IMR-90 (cell line): ENCODE measurements at regions not wholly inside any gene's neighbourhood (a gene's known extent, or its start where the extent isn't known, plus 50 kb on each side); places are given as distances from the start of the nearest gene placed in this dataset.

ENCODE experiments used
- ATAC-seq: fragments of 200-7000 bp; cut with Tn5 transposase; 2 replicates; pipeline ENCODE4 v1.9.1; 2020; ENCODE audit warnings: low read depth, mild to moderate bottlenecking, moderate library complexity
- BruUV-seq: library from RNA; stranded (reverse); fragments of 400-500 nt; replicated peaks from 2 replicates; lab custom pipeline; 2021; lab: Mats Ljungman, UMichigan
- CTCF ChIA-PET: fragments of 300-600 bp; formaldehyde crosslinking; extraction: SDS; loops from one replicate; lab custom pipeline; 2021; ENCODE audit warnings: antibody characterized with exemption; lab: Yijun Ruan, JAX
- POLR2A ChIA-PET: fragments of 300-600 bp; sonication (Branson Sonifier 250); formaldehyde crosslinking; loops from one replicate; lab custom pipeline; 2022; ENCODE audit warnings: antibody characterized with exemption; ENCODE audit not compliant: unreplicated experiment; lab: Charles Lee
- DNase-seq: peaks from one replicate; pipeline ENCODE4 v3.0.0; 2013
- H2AFZ ChIP-seq: replicated peaks from 2 replicates; pipeline ENCODE3; 2013; ENCODE audit warnings: low read length, mild to moderate bottlenecking; ENCODE audit not compliant: poor library complexity
- H2AK5ac ChIP-seq: 2 replicates; pipeline ENCODE4 v1.6.1; 2013; ENCODE audit warnings: low read depth, low read length, inconsistent platforms
- H2AK9ac ChIP-seq: replicated peaks from 2 replicates; pipeline ENCODE3; 2013; ENCODE audit warnings: mild to moderate bottlenecking, low read depth, low read length, moderate library complexity; ENCODE audit not compliant: poor library complexity
- H2BK120ac ChIP-seq: 2 replicates; pipeline ENCODE4 v1.6.1; 2013; ENCODE audit warnings: low read depth, low read length, inconsistent platforms
- H2BK15ac ChIP-seq: 3 replicates; pipeline ENCODE4 v1.6.1; 2013; ENCODE audit warnings: low read depth, low read length, inconsistent platforms
- H2BK20ac ChIP-seq: 2 replicates; pipeline ENCODE4 v1.6.1; 2013; ENCODE audit warnings: low read depth, mild to moderate bottlenecking, inconsistent platforms, low read length, moderate library complexity
- H2BK5ac ChIP-seq: 2 replicates; pipeline ENCODE4 v1.6.1; 2013; ENCODE audit warnings: mild to moderate bottlenecking, low read depth, low read length, inconsistent platforms; ENCODE audit not compliant: poor library complexity, severe bottlenecking
- H3K14ac ChIP-seq: replicated peaks from 2 replicates; pipeline ENCODE4 v1.6.1; 2013; ENCODE audit warnings: low read depth, low read length, inconsistent platforms
- H3K18ac ChIP-seq: 2 replicates; pipeline ENCODE4 v1.6.1; 2013; ENCODE audit warnings: low read depth, low read length, control low read depth
- H3K23ac ChIP-seq: 2 replicates; pipeline ENCODE4 v1.6.1; 2013; ENCODE audit warnings: low read depth, low read length, inconsistent platforms
- H3K27ac ChIP-seq: 2 replicates; pipeline ENCODE4 v1.5.1; 2013; ENCODE audit warnings: mild to moderate bottlenecking, control low read depth, low read length; ENCODE audit not compliant: insufficient read depth
- H3K27me3 ChIP-seq: 2 replicates; pipeline ENCODE4 v1.6.1; 2013; ENCODE audit warnings: low read length; ENCODE audit not compliant: control insufficient read depth, insufficient read depth
- H3K36me3 ChIP-seq: 2 replicates; pipeline ENCODE4 v1.6.1; 2013; ENCODE audit warnings: low read length, mixed read lengths; ENCODE audit not compliant: control insufficient read depth, insufficient read depth
- H3K4ac ChIP-seq: 2 replicates; pipeline ENCODE4 v1.6.1; 2013; ENCODE audit warnings: low read depth, low read length, inconsistent platforms
- H3K4me1 ChIP-seq: 2 replicates; pipeline ENCODE4 v1.6.1; 2013; ENCODE audit warnings: low read length, mixed read lengths; ENCODE audit not compliant: control insufficient read depth, insufficient read depth
- H3K4me2 ChIP-seq: 2 replicates; pipeline ENCODE4 v1.6.1; 2013; ENCODE audit warnings: low read depth, mild to moderate bottlenecking, control low read depth, low read length, moderate library complexity
- H3K4me3 ChIP-seq: 2 replicates; pipeline ENCODE4 v1.5.1; 2013; ENCODE audit warnings: low read depth, mild to moderate bottlenecking, control low read depth, low read length, moderate library complexity; ENCODE audit not compliant: insufficient read depth
- H3K56ac ChIP-seq: 2 replicates; pipeline ENCODE4 v1.6.1; 2013; ENCODE audit warnings: low read length, inconsistent platforms; ENCODE audit not compliant: insufficient read depth; ENCODE audit errors: extremely low read depth
- H3K79me1 ChIP-seq, 2 experiments: 2 replicates each; pipeline ENCODE4 v1.6.1; 2013; ENCODE audit warnings: low read length in 2 of 2, inconsistent platforms in 1 of 2, low read depth in 1 of 2
- H3K9ac ChIP-seq: 2 replicates; pipeline ENCODE4 v1.6.1; 2013; ENCODE audit warnings: low read depth, low read length, control low read depth
- H3K9me1 ChIP-seq: 2 replicates; pipeline ENCODE4 v1.6.1; 2013; ENCODE audit warnings: low read length, inconsistent platforms; ENCODE audit not compliant: insufficient read depth
- H3K9me3 ChIP-seq: 2 replicates; pipeline ENCODE4 v1.6.1; 2013; ENCODE audit warnings: low read length; ENCODE audit not compliant: control insufficient read depth, insufficient read depth
- H4K20me1 ChIP-seq: 2 replicates; pipeline ENCODE4 v1.6.1; 2013; ENCODE audit warnings: low read length, inconsistent platforms; ENCODE audit not compliant: insufficient read depth
- H4K5ac ChIP-seq: 2 replicates; pipeline ENCODE4 v1.6.1; 2013; ENCODE audit warnings: mild to moderate bottlenecking, low read depth, low read length, control low read depth
- H4K8ac ChIP-seq, 2 experiments: 2 replicates each; pipeline ENCODE4 v1.6.1; 2013; ENCODE audit warnings: low read depth in 2 of 2, low read length in 2 of 2, control low read depth in 1 of 2, inconsistent platforms in 1 of 2
- H4K91ac ChIP-seq: 2 replicates; pipeline ENCODE4 v1.6.1; 2013; ENCODE audit warnings: low read depth, low read length, inconsistent platforms; ENCODE audit not compliant: insufficient read depth
- CEBPB ChIP-seq: IDR thresholded peaks from 2 replicates; pipeline ENCODE4 v1.6.1; 2012; ENCODE audit warnings: low read depth, low read length, improper control_type of control experiment
- MXI1 ChIP-seq: IDR thresholded peaks from 2 replicates; pipeline ENCODE4 v1.6.1; 2012; ENCODE audit warnings: low read depth, mild to moderate bottlenecking, low read length, moderate library complexity, borderline replicate concordance
- RCOR1 ChIP-seq: IDR thresholded peaks from 2 replicates; pipeline ENCODE4 v1.6.1; 2012; ENCODE audit warnings: mild to moderate bottlenecking, low read length, improper control_type of control experiment; ENCODE audit not compliant: insufficient replicate concordance
- SMC3 ChIP-seq: fragments of 150-350 bp; IDR thresholded peaks from 2 replicates; pipeline ENCODE4 v1.6.1; 2016; ENCODE audit warnings: low read depth, mild to moderate bottlenecking, antibody characterized with exemption, low read length, moderate library complexity
- WGBS, 2 experiments: methylation state at CpG; one replicate each; pipeline versions ENCODE4 v1.1.5 to v1.1.7; 2013; ENCODE audit warnings: missing lambda C conversion rate in 2 of 2; ENCODE audit not compliant: insufficient read length in 1 of 2; ENCODE audit errors: extremely low coverage in 2 of 2; 5-methylcytosine and 5-hydroxymethylcytosine counted together
- dilution Hi-C: fragments of 300-500 bp; cut with HindIII; formaldehyde crosslinking; loops from one replicate; pipeline ENCODE4 v1.14.3; 2018; ENCODE audit warnings: low sequenced_read_pairs; ENCODE audit not compliant: unreplicated experiment
- in situ Hi-C: fragments of 300-500 bp; cut with MboI; formaldehyde crosslinking; loops from 3 replicates; pipeline ENCODE4 v1.14.3; 2019; ENCODE audit warnings: low sequenced_read_pairs, inconsistent platforms, mixed read lengths
- intact Hi-C: fragments of 100-400 bp; cut with micrococcal nuclease; formaldehyde crosslinking; loops from 2 replicates; pipeline ENCODE4 v1.10.0; 2022
- TF ChIP-seq, protein P1 (sequence below): conservative IDR thresholded peaks from 2 replicates; pipeline ENCODE4 v1.5.1; 2012; ENCODE audit warnings: mild to moderate bottlenecking, low read depth, low read length, improper control_type of control experiment

DNA sequence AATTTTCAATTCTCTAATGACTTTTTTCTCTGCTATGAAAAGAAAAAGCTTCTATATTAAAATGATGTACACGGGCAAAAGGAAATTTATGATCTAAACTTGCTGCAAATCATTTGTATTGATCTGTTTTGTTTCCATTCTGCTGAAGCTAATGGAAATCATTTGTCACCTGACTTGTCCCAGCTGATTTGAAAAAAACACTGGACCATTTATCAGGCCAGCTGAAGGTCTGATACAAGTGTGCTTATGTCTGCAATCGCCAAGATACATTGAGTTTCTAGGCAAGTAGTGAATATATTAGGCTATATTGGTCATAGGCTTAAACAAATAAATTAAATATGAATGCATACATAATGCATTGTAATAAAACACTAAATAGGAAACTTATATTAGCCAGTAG lies 1309.7 kb downstream of the REEP3 start:
- H4K8ac ChIP-seq = no peak overlapping the region
- H3K9me1 ChIP-seq = no peaks in the 10 kb centered on the region
- no peaks in the 10 kb centered on the region for H3K36me3 ChIP-seq
- BruUV-seq = no TSS peak
- POLR2A ChIA-PET = no interaction called here
- H3K56ac ChIP-seq = no peak overlapping the region
- in situ Hi-C loops = no loop called here
- H4K5ac ChIP-seq = no peak overlapping the region
- no peak overlapping the region for H3K18ac ChIP-seq
- H2BK20ac ChIP-seq = no peak overlapping the region
- no peak overlapping the region for H2AFZ ChIP-seq
- H3K27ac ChIP-seq = no peak overlapping the region
- no peak overlapping the region for H3K4me3 ChIP-seq
- H3K27me3 ChIP-seq = no peaks in the 10 kb centered on the region
- no peak overlapping the region for H3K4me2 ChIP-seq
- H2AK5ac ChIP-seq = no peak overlapping the region
- no peaks in the 10 kb centered on the region for H3K4me1 ChIP-seq
- no peak overlapping the region for H3K9ac ChIP-seq
- WGBS, 2 experiments = no CpG with 5 or more reads among the region's 2 CpGs
- no peaks in the 10 kb centered on the region for H4K20me1 ChIP-seq
- H3K14ac ChIP-seq = no peak overlapping the region
- no peak overlapping the region for H2BK120ac ChIP-seq
- TF ChIP-seq, protein P1, sequence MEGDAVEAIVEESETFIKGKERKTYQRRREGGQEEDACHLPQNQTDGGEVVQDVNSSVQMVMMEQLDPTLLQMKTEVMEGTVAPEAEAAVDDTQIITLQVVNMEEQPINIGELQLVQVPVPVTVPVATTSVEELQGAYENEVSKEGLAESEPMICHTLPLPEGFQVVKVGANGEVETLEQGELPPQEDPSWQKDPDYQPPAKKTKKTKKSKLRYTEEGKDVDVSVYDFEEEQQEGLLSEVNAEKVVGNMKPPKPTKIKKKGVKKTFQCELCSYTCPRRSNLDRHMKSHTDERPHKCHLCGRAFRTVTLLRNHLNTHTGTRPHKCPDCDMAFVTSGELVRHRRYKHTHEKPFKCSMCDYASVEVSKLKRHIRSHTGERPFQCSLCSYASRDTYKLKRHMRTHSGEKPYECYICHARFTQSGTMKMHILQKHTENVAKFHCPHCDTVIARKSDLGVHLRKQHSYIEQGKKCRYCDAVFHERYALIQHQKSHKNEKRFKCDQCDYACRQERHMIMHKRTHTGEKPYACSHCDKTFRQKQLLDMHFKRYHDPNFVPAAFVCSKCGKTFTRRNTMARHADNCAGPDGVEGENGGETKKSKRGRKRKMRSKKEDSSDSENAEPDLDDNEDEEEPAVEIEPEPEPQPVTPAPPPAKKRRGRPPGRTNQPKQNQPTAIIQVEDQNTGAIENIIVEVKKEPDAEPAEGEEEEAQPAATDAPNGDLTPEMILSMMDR = no peak
- TF ChIP-seq CEBPB (no peak), MXI1 (no peak), SMC3 (no peak), RCOR1 (no peak)
- no peak overlapping the region for H2AK9ac ChIP-seq
- H3K4ac ChIP-seq = no peak overlapping the region
- H2BK15ac ChIP-seq = no peak overlapping the region
- H2BK5ac ChIP-seq = no peak overlapping the region
- intact Hi-C loops = no loop called here
- no peak overlapping the region for H3K23ac ChIP-seq
- H3K79me1 ChIP-seq = no peaks in the 10 kb centered on the region
- no peak for DNase-seq
- peaks cover 5% of the 10 kb centered on the region; the same call in 1 of the 2 replicates for H3K9me3 ChIP-seq
- no peak overlapping the region for H4K91ac ChIP-seq
- CTCF ChIA-PET = interaction anchor here (0.6 kb wide), 1 partner anchor 263 kb away, joined by 3 read pairs; no protein-coding TSS in a partner anchor
- dilution Hi-C loops = no loop called here
- no peak for ATAC-seq
